ENCODE measurements at regions not wholly inside any gene's neighbourhood (a gene's known extent, or its start where the extent isn't known, plus 50 kb on each side); places are given as distances from the start of the nearest gene placed in this dataset.

DNA sequence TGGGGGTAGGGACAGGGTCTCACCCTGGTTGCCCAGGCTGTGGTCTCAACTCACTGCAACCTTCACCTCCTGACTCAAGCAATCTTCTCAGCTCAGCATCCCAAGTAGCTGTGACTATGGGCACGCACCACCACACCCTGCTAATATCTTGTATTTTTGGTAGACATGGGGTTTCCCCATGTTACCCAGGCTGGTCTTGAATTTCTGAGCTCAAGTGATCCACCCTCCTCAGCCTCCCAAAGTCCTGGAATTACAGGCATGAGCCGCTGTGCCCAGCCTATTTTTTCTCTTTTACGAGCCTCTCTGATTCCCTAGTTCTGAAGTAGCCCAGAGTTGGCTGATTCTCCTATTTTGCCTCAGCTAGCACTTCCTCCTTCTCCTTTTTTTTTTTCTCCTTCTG lies 83.6 kb downstream of the ZNF280B start:
- H3K9ac ChIP-seq (ENCODE audit: low read depth, low read length): no peak overlapping the region
- in situ Hi-C loops (cut with MboI; ENCODE audit: low sequenced_read_pairs) (no loop called here), intact Hi-C loops (cut with micrococcal nuclease) (no loop called here), dilution Hi-C loops (cut with HindIII; ENCODE audit: low sequenced_read_pairs, unreplicated experiment) (no loop called here)
- no CpG with 5 or more reads among the region's 3 CpGs for WGBS, 2 experiments (ENCODE audit: extremely low coverage in 2 of 2, insufficient read length in 1 of 2)
- no peak overlapping the region for H3K23ac ChIP-seq (ENCODE audit: low read depth, low read length)
- H4K5ac ChIP-seq (ENCODE audit: low read depth, low read length): no peak overlapping the region
- H3K18ac ChIP-seq (ENCODE audit: low read depth, low read length): no peak overlapping the region
- no peak overlapping the region for H3K4me3 ChIP-seq (ENCODE audit: insufficient read depth, low read depth, low read length)
- ChIA-PET POLR2A (ENCODE audit: unreplicated experiment) (no interaction called here), CTCF (no interaction called here)
- no peak overlapping the region for H4K91ac ChIP-seq (ENCODE audit: insufficient read depth, low read depth, low read length)
- no peaks in the 10 kb centered on the region for H3K9me1 ChIP-seq (ENCODE audit: insufficient read depth, low read length)
- H3K4me2 ChIP-seq (ENCODE audit: low read depth, low read length): no peak overlapping the region
- H2BK20ac ChIP-seq (ENCODE audit: low read depth, low read length): no peak overlapping the region
- no peak overlapping the region for H3K4ac ChIP-seq (ENCODE audit: low read depth, low read length)
- peaks cover 25% of the 10 kb centered on the region for H3K27me3 ChIP-seq (ENCODE audit: control insufficient read depth, insufficient read depth, low read length)
- H2BK15ac ChIP-seq (ENCODE audit: low read depth, low read length): no peak overlapping the region
- no peak overlapping the region for H4K8ac ChIP-seq (ENCODE audit: low read depth in 2 of 2, low read length in 2 of 2)
- H3K4me1 ChIP-seq (ENCODE audit: control insufficient read depth, insufficient read depth, low read length): no peaks in the 10 kb centered on the region
- H2BK120ac ChIP-seq (ENCODE audit: low read depth, low read length): no peak overlapping the region
- H2AFZ ChIP-seq (replicated peaks; ENCODE audit: low read length, poor library complexity): no peak overlapping the region
- no TSS peak for BruUV-seq (replicated peaks)
- TF ChIP-seq, protein P1, sequence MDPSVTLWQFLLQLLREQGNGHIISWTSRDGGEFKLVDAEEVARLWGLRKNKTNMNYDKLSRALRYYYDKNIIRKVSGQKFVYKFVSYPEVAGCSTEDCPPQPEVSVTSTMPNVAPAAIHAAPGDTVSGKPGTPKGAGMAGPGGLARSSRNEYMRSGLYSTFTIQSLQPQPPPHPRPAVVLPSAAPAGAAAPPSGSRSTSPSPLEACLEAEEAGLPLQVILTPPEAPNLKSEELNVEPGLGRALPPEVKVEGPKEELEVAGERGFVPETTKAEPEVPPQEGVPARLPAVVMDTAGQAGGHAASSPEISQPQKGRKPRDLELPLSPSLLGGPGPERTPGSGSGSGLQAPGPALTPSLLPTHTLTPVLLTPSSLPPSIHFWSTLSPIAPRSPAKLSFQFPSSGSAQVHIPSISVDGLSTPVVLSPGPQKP (IDR thresholded peaks at IDR 0.05; ENCODE audit: borderline replicate concordance, low read depth, low read length): no peak
- no peak for TF ChIP-seq RFX5 (IDR thresholded peaks at IDR 0.05; ENCODE audit: low read depth, low read length)
- TF ChIP-seq MXI1 (IDR thresholded peaks at IDR 0.05; ENCODE audit: borderline replicate concordance, low read depth, low read length): no peak
- no peak for TF ChIP-seq SMC3 (IDR thresholded peaks at IDR 0.05; ENCODE audit: low read depth, low read length)
- TF ChIP-seq POLR2A (IDR thresholded peaks at IDR 0.05; ENCODE audit: low read depth, low read length): no peak
- no peak for TF ChIP-seq NFE2L2 (IDR thresholded peaks at IDR 0.05; ENCODE audit: low read depth, low read length)
- TF ChIP-seq FOS (IDR thresholded peaks at IDR 0.05; ENCODE audit: low read depth, low read length): no peak
- TF ChIP-seq, protein P2, sequence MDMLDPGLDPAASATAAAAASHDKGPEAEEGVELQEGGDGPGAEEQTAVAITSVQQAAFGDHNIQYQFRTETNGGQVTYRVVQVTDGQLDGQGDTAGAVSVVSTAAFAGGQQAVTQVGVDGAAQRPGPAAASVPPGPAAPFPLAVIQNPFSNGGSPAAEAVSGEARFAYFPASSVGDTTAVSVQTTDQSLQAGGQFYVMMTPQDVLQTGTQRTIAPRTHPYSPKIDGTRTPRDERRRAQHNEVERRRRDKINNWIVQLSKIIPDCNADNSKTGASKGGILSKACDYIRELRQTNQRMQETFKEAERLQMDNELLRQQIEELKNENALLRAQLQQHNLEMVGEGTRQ (IDR thresholded peaks at IDR 0.05; ENCODE audit: low read depth, low read length): no peak
- TF ChIP-seq, protein P3, sequence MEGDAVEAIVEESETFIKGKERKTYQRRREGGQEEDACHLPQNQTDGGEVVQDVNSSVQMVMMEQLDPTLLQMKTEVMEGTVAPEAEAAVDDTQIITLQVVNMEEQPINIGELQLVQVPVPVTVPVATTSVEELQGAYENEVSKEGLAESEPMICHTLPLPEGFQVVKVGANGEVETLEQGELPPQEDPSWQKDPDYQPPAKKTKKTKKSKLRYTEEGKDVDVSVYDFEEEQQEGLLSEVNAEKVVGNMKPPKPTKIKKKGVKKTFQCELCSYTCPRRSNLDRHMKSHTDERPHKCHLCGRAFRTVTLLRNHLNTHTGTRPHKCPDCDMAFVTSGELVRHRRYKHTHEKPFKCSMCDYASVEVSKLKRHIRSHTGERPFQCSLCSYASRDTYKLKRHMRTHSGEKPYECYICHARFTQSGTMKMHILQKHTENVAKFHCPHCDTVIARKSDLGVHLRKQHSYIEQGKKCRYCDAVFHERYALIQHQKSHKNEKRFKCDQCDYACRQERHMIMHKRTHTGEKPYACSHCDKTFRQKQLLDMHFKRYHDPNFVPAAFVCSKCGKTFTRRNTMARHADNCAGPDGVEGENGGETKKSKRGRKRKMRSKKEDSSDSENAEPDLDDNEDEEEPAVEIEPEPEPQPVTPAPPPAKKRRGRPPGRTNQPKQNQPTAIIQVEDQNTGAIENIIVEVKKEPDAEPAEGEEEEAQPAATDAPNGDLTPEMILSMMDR (conservative IDR thresholded peaks at IDR 0.05; ENCODE audit: low read depth, low read length): no peak
- no peak for TF ChIP-seq MAFK (IDR thresholded peaks at IDR 0.05; ENCODE audit: low read depth, low read length)
- no peak for TF ChIP-seq MAZ (IDR thresholded peaks at IDR 0.05; ENCODE audit: borderline replicate concordance, low read depth, low read length)
- TF ChIP-seq RCOR1 (IDR thresholded peaks at IDR 0.05; ENCODE audit: insufficient replicate concordance, low read length): no peak
- TF ChIP-seq CEBPB (IDR thresholded peaks at IDR 0.05; ENCODE audit: low read depth, low read length): no peak
- no peaks in the 10 kb centered on the region for H4K20me1 ChIP-seq (ENCODE audit: insufficient read depth, low read length)
- H3K14ac ChIP-seq (replicated peaks; ENCODE audit: low read depth, low read length): no peak overlapping the region
- H3K9me3 ChIP-seq (ENCODE audit: control insufficient read depth, insufficient read depth, low read length): no peaks in the 10 kb centered on the region
- H3K79me1 ChIP-seq (ENCODE audit: low read depth in 1 of 2, low read length in 2 of 2): no peaks in the 10 kb centered on the region
- no peak overlapping the region for H2AK9ac ChIP-seq (replicated peaks; ENCODE audit: low read depth, low read length, poor library complexity)
- no peaks in the 10 kb centered on the region for H3K36me3 ChIP-seq (ENCODE audit: control insufficient read depth, insufficient read depth, low read length)
- ATAC-seq (ENCODE audit: low read depth) (no peak), DNase-seq (no peak)
- H3K27ac ChIP-seq (ENCODE audit: insufficient read depth, low read length): no peak overlapping the region
- H2AK5ac ChIP-seq (ENCODE audit: low read depth, low read length): no peak overlapping the region
- H2BK5ac ChIP-seq (ENCODE audit: low read depth, low read length, poor library complexity, severe bottlenecking): no peak overlapping the region
- no peak overlapping the region for H3K56ac ChIP-seq (ENCODE audit: extremely low read depth, insufficient read depth, low read length)

All from IMR-90 (cell line).